Left lobe of liver (tissue), 2 donors: ENCODE measurements at regions not wholly inside any gene's neighbourhood (a gene's known extent, or its start where the extent isn't known, plus 50 kb on each side); places are given as distances from the start of the nearest gene placed in this dataset.
A peak's percentile ranks its signal among the peaks of the same experiment; 100 is the strongest.

ENCODE experiments used
- ATAC-seq: fragments of 200-7000 bp; cut with Tn5 transposase; one replicate; pipeline ENCODE4 v1.9.1; 2020; ENCODE audit warnings: mild to moderate bottlenecking, moderate library complexity
- DNase-seq: peaks from one replicate; pipeline ENCODE4 v3.0.0-alpha.2; 2020; ENCODE audit warnings: low spot score
- donor health status: DM: no; HTN: no; CAD: no; lungs with moderate emphysema.
- donor health status: DM: no; HTN: yes; CAD: no.

DNA sequence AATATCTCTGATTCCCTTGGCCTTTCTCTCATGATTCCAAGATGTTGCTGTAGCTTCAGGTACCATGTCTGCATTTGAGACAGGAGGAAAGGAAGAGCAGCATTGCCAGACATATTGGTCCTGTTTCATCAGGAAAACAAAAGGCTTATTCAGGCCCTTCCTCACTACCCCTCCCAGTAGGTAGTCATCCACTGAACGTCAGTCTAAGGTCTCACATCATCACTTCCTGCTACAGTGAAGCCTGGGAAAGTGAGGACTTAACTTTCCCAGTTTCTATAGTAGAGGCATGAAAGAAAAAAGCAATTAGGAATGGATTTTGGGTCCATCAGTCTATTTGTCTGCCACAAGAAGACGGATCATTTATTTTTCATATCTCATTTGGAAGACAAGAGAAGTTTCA lies 85.7 kb upstream of the SOX4 start:
- no peak for ATAC-seq
- no peak for DNase-seq

DNA sequence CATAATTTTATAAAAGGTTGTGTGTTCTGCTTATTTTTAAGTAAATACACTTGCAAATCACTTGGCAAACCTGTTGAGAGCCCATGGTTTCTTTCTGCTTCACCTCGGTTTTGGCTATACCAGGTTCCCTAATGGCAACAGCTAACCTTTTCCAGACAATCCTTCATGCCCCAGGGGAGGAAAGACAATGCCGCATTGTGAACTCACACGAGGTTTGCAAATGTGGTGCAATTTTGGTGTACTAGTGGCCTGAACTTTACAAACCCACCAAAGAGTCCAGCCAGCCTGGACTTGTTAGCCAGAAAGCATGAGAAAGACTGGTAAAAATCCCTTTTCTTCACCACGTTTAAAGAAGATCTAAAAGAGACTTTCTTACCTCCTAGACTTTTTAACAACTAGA lies 84.8 kb upstream of the SOX4 start:
- ATAC-seq: no peak
- DNase-seq: no peak

DNA sequence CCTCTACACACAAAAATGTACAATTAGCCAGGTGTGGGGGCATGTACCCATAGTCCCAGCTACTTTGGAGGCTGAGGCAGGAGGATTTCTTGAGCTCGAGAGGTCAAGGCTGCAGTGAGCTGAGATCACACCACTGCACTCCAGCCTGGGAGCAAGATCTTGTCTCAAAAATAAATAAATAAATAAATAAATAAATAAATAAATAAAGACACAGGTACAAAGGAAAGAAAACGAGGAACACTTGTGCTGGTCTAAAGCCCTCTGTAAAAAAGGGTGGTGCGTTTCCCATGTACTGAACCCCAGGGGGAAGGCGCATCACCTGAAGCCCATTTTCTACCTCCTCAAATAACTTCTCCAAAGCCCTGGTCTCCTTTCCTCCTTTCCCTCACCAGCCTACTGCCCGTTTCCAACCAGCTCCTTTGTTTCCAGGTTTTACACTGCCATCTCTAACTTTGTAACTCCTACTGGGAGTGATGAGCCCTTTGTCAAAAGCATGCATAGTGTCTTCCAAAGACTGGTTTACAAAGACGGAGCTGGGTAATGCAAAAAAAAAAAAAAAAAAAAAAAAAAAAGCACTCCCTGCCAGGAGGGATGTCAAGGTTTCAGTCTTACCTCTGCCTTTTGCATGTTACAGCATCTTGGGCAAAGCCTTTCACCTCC lies 81.5 kb upstream of the SOX4 start:
- no peak for ATAC-seq
- no peak for DNase-seq

DNA sequence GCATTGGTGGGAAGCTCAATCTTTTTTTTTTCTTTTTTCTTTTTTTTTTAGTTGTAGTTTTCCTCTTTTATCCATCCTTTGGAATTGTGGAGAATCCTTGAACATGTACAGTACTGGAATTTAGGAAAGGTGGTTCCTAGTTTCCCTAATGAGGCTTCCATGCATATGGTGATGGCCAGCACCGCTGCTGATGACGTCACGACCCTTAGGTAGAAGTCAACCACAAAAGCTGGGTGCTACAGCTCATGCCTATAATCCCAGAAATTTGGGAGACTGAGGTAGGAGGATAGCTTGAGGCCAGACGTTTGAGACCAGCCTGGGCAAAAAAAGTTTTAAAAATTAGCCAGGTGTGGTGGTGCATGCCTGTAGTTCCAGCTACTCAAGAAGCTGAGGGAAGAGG lies 79.3 kb upstream of the SOX4 start:
- DNase-seq: no peak
- ATAC-seq: no peak

DNA sequence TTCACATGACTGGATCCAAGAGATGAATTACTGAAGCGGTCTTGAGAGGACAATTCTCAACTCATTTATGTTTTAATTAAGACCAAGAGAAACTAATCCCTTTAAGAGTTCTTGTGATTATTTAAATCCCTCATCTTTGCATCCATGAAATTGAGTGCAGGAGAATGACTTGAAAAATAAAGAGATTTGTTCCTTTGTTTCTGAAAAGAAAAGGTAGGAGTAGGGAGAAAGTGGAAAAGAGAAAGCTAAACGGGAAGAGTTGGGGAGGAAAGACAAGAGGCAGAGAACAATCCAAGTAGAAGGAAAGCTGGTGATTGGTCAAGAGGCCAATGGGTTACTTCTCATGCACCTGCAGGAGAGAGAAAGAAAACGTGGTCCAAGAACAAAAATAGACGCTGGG lies 75.2 kb upstream of the SOX4 start:
- no peak for ATAC-seq
- no peak for DNase-seq

DNA sequence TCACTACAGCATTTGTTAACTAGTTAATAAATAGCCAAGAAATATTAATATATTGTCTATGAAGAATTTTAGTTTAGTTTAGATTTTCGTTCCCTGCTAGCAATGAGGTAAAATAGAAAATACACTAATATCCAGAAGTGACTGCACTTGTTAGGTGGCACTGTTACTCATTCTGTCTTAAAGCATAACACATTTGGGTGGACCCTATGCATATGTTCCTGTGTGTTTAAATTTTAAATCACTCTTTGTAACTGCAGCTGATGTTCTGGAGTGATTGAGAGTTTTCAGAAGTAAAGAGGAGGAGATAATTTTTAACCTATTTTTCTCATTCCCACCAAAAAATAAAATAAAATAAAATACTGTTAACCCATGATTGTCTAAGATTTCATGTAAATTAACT lies 73.9 kb upstream of the SOX4 start:
- ATAC-seq (no peak), DNase-seq (no peak)

DNA sequence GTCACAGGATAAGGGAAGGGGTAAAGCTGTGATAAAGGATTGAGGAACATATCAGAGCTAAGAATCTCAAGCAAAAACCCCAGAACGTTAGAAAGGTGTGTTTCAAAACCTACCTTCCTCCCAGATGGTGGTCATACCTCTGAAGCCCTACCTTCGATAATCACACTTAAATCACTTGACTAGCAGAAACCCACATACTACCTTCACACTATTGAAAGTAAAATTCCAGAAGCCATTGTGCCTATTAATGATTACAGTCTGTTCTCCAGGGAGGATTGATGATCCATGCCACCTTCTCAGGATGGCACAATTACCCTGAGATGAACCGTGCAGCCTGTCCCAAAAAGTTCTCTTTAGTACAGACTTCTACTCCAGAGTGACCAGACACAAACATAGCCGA lies 72.3 kb upstream of the SOX4 start:
- ATAC-seq (no peak), DNase-seq (no peak)

DNA sequence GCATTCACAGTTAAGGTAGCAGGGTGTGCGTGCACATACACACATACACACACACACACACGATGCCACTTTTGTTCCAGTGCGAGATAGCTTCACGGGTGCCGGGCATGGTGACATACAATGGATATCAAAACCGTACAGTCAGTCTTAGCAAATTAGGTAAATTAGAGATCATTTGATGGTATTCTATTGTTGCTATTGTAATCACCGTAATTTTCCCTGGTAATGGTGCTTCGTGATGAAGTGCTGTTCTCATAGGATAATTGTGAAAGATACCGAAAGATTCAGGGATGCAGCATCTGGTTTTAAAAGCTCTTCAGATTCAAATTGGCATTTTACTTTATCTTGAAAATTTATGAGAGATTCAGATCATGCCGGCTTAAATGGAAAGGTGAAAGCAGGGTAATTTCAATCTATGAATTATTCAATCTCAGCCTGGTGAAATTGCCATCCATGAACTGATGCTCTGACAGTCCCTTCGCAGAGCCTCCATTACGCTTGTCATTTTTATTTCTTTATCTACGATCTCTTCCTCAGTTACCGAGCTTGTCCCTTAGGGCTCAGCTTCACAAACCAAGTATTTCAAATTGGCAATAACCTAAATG lies 71.3 kb upstream of the SOX4 start:
- ATAC-seq: no peak
- DNase-seq: no peak

DNA sequence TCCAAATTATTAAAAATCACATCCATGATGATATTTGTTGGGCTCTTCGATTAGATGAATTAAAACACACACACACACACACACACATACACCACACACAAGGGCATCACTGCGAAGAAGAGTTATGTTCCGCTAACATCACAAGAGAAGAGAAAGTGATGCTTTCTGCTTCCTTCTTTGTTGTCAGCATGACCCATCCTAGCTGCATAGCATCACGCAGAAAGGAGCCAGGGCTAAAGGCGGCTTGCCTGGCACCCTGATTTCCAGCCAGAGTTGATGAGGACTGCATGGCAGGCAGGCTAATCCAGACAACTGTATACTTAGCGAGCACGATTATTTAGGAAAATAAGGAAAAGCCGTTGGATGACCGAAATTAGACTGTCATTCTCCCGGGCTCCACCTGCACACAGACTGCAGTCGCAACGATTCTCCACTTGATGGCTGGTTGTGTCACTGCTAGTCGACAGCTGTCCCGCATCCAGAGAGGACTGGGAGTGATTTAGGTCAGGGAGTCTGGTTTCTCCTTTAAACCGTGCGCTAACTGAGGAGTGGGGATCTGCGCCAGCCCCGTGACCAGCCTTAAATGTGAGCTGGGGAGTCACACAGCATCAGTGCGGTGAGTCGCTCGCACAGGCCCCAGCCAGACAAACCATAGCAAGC lies 70.6 kb upstream of the SOX4 start:
- ATAC-seq: no peak
- DNase-seq: no peak

DNA sequence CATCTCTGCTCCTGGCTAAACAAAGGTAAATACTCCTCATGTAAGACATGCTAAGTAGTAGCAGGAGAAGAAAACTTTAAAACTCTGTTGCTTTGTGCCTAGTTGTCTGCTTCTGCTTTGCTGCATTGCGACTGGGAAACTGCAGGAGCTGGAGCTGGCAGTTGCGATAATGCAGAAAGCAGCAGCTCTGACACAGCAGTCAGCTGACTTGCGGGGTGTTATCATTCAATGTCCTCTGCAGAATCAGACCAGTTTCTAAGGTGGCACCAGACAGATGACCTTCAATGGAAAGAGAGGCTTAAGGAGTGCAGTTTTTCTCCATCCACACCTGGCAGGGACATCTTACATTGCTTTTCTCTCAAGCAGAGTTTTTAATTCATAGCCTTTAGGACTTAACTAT lies 69.9 kb upstream of the SOX4 start:
- no peak for ATAC-seq
- DNase-seq: no peak

DNA sequence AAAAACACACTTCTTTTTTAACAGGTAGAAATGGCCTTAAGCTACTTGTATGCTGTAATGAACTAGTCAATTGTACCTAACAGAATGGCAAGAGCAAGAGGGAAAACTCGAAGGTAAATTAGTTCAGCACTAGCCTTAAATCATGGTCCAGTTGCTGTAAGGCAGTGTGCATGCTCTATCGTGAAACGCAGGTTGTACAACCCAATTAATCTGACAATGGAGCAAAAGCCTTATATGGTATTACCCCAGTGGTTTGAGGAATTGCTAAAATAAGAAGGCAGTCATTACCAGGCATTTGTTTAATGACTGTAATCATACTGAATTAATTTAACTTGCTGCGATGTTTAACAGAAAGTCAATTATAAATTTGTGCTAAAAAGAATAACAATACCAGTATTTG lies 69.3 kb upstream of the SOX4 start:
- no peak for DNase-seq
- no peak for ATAC-seq

DNA sequence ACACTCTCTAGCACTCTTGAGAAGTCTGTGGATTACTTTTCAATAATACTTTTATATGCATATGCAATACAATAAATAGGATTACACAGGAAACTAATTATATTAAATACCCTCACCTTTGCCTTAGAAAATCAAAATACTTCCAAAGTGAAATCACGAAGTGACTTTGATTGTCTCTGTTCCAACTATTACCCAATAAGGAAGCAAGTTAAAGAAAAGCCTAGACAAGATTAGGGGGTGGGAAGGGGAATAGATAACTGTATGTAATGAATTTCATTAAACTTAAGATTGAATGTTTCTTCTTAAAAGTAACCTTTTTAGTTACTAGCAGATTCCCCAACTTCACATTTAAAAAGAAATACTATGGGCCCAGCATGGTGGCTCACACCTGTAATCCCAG lies 66.6 kb upstream of the SOX4 start:
- ATAC-seq (no peak), DNase-seq (no peak)

DNA sequence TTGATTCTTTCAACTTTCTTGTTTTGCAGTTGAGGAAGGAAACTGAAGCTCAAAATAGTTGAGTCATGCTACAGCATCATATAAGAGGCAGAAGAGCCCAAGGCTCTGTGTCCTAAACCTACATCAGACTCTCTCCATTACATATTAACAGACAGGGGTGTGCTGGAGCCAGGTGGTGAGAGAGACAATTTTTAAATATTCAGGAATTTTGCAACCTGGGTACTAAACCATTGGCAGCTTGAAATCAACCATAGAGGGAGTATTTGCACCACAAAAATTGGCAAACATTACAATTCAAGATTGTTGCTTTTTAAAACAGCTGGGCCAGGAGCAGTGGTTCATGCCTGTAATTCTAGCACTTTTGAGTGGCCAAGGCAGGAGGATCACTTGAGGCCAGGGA lies 65.8 kb upstream of the SOX4 start:
- peak; percentile 75 for ATAC-seq

DNA sequence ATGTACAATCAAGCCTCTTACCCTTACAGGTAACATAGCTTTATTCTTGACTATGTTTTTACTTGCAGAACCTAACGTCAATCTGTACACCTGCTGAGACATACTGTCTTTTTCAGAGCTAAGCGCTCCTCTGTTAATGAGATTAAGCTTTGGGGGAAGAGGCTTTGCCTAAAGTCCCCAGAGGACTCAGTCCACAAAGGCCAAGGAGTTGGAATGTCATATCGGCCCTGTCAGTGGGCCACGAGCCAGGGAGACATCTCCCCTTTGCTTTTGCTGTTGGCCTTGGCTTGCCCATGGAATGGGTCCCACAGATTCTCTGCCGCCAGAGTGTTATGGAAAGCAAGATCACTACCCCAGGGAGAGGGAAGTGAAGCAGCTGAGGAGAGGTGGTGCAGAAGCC lies 64.1 kb upstream of the SOX4 start:
- ATAC-seq: no peak

More for the DNA sequence above, 65.8 kb upstream of the SOX4 start:
- no peak for DNase-seq

DNA sequence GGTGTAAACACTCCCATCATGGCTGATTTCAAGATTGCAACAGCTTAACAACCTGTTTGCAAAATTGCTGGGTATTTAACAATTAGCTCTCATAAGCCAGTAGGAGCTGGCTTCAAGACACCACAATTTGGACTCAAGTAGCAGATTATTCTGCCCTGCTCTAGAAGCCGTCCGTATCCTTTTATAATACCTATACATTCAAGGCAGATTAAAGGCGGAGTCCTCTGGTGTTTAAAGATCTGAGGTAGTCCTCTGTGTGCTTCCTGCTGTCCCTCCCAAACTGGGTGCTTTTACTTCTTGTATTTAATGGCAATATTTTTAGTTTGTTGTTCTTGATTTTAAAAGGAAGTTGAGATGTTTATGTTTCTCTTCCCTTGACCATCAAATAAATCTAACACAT lies 62.2 kb upstream of the SOX4 start:
- ATAC-seq (no peak), DNase-seq (no peak)

More for the DNA sequence above, 64.1 kb upstream of the SOX4 start:
- DNase-seq: no peak

DNA sequence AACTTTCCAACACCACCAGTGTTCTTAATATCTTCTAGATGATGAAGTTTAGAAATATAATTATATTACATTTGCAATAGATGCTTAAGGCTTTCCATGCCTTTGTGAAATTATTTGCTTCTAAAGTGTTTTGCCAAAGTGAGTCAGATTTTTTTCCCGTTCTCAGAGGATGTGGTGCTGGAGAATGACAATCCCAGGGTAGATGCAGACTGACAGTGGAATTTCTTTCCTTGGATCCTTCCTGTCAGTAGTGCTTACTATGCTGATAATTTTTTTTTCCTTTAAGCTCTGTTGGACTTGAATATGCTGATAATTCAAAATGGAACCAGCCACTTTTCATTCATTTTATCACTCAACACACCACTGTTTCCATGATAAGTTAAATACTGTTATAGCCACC lies 59.9 kb upstream of the SOX4 start:
- DNase-seq (no peak), ATAC-seq (no peak)

DNA sequence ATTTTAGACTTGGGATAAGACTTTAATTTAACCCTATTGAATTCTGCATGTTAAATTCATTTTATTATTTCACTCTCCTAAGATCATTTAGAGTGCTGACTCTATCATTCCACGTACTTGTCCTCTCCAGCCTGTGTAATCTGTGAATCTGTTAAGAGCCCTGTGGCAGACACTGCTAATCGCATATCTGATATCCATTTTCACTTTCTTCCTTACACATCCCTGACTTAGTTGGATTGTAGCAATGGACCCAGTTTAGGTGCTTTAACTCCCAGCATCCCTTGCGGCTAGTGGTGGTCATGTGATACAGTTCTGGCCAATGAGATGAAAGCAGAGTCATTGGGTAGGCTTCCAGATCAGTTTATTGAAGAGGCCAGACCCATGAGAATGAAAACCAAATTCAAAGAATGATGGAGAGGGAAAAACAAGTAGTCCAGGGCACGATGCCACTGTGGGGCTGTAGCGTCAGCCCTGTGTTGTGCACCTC lies 57.2 kb upstream of the SOX4 start:
- DNase-seq (no peak), ATAC-seq (no peak)

DNA sequence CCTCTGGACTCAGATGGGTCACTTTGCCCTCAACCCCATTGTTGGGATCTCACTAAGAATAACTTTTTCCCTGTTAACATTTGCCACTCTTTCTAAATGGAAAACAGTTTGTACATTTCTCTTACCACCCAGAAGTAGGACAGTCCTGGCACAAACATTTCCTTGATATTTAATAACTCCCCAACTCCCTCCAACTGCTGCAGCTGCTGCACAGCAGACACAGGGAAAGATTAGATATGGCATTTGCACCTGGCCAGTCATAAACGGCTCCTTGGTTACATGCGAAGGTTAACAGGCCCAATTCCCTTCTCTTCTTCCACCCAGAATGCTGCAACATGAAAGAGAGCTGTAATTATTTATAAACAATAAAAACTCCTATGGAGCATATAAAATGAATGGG lies 55.9 kb upstream of the SOX4 start:
- ATAC-seq (no peak), DNase-seq (no peak)

DNA sequence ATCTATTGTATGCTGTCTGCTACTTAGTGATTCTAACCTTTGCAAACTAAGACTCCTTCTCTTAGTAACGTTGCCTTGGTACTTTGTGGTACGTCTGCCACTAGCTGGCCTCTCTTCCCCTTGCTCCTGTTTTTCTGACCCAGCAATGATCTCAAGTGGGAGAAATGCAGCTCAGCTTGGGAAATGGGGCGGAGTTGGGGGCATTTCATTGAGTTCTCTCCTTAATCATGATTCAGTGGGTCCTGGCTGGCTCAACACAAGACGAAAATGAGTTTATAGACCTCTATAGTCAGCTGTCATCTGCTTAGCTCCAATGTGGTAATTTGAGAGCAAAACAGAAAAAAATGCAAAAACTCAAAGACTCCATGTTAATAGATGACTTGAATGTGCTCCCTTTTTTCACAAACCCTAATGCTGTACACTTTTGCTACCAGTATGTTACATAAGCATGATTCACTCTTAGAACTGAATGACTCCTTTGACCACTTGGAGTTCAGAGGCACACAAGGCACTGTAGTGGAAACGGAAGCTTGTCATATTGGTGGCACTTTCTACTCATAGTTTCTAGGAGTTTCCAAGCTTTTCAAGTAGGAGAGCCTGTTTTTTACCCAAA lies 55.3 kb upstream of the SOX4 start:
- ATAC-seq (no peak), DNase-seq (no peak)

DNA sequence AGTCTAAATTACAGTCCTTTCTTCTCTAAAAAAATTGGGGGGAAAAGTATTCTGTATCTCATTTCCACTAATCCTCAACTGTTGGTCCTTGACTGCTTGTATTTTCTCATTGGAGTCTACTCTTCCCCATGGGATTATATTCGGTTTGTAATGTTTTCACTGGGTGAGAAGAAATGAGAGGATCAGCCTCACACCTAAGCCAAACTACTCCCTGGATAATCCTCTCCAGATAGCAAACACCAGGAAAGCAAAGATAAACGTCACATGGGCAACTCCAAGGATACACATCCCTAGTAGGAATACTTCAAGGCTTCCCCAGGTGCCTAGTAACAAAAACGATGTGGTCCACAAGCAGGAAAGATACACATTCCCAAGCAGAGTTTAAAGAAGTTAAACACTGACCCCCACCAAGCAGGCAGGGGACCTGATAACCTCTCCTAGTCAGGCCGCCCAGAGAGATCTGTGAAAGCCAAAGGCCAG lies 53.9 kb upstream of the SOX4 start:
- no peak for ATAC-seq
- DNase-seq: no peak
